ENCODE measurements at regions not wholly inside any gene's neighbourhood (a gene's known extent, or its start where the extent isn't known, plus 50 kb on each side); places are given as distances from the start of the nearest gene placed in this dataset.

DNA sequence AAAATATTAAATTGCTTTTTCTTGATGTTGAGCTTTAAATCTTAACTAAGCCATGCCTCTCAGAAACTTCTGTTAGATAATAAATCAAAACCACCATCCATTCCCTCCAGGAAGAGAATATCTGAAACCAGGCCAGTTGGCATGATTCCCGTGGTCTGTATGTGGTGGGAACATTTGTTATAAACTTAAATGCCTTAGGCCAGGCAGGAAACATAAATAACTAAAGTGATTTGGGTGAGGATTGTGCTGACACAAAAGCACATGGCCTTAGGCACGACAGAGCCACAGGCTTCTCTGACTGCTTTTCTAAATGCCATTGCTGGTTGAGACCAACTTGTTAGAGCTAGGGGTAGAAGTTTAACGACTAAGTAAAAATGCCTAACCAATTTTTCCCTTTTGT is 255.9 kb downstream of the GABRG2 start:
- Histone ChIP-seq H3K4me1 (ENCODE audit: control insufficient read depth, insufficient read depth, low read length, poor library complexity, severe bottlenecking) (no peaks in the 10 kb centered on the region), H3K27ac (ENCODE audit: low read depth, low read length, severe bottlenecking) (no peak overlapping the region)
- 56 to 80% methylated on average over 1 to 2 of the region's 3 CpGs for WGBS, 2 experiments (ENCODE audit: insufficient coverage in 2 of 2)

DNA sequence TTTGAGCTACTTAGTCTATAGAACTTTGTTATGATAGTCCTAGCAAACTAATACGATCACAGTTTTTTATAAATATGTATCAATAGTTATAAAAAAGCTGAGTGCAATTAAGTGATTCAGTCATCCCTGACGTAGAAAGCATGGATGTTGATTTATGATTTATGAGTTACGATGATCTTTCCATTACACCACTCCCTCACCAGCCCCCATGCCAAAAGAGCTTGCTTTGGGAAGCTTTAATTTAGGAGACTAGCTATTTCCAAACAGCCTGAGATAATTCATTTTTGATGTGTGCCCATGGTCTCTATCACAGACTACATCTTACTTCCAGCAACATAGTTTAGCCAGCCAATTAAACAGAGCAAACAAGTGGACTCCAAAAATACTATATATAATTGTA is 256.8 kb downstream of the GABRG2 start:
- Histone ChIP-seq H3K9me3 (ENCODE audit: control insufficient read depth, low read length) (no peaks in the 10 kb centered on the region), H3K4me1 (ENCODE audit: control insufficient read depth, insufficient read depth, low read length, poor library complexity, severe bottlenecking) (no peaks in the 10 kb centered on the region), H3K36me3 (ENCODE audit: control insufficient read depth, insufficient read depth, low read length) (no peaks in the 10 kb centered on the region), H3K27ac (ENCODE audit: low read depth, low read length, severe bottlenecking) (no peak overlapping the region), H3K4me3 (ENCODE audit: extremely low read depth, insufficient read depth, low read length, poor library complexity, severe bottlenecking) (no peak overlapping the region)
- no CpG with 5 or more reads among the region's 3 CpGs for WGBS, 2 experiments (ENCODE audit: insufficient coverage in 2 of 2)

More for the DNA sequence above, 255.9 kb downstream of the GABRG2 start:
- H3K36me3 ChIP-seq (ENCODE audit: control insufficient read depth, insufficient read depth, low read length) = no peaks in the 10 kb centered on the region
- H3K9me3 ChIP-seq (ENCODE audit: control insufficient read depth, low read length) = no peaks in the 10 kb centered on the region
- H3K4me3 ChIP-seq (ENCODE audit: extremely low read depth, insufficient read depth, low read length, poor library complexity, severe bottlenecking) = no peak overlapping the region

DNA sequence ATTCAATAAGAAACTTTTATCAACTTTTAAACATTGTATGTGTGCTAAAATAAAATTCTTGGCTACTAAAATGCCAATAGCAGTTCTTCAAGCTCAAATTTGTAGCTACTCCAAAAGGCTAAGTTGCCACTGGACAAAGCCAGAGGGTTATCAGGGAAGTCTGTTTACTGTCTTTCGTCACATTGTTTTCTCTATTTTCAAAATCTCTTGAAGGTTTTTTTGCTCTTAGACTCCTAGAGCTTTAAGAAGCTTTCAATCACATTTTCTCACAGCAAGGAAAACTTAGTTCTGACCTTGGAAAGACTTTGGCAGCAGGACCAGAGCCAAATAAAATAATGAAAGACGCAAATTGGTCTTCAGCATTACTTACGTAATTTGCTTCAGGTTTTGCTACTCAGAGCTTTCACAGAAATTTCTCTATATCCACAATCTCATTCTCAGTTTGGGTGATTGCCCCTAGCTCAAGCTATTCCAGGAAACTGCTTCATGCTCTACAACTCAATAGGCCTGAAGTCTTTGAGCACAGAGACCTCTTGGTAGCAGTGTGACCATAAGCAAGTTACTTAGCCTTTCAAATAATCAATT is 257.7 kb downstream of the GABRG2 start:
- Histone ChIP-seq H3K4me1 (ENCODE audit: control insufficient read depth, insufficient read depth, low read length, poor library complexity, severe bottlenecking) (no peaks in the 10 kb centered on the region), H3K27ac (ENCODE audit: low read depth, low read length, severe bottlenecking) (peak overlapping the region; percentile 70), H3K9me3 (ENCODE audit: control insufficient read depth, low read length) (no peaks in the 10 kb centered on the region), H3K4me3 (ENCODE audit: extremely low read depth, insufficient read depth, low read length, poor library complexity, severe bottlenecking) (no peak overlapping the region), H3K36me3 (ENCODE audit: control insufficient read depth, insufficient read depth, low read length) (no peaks in the 10 kb centered on the region)
- 96 to 100% methylated on average over 3 of the region's 3 CpGs for WGBS, 2 experiments (ENCODE audit: insufficient coverage in 2 of 2)

DNA sequence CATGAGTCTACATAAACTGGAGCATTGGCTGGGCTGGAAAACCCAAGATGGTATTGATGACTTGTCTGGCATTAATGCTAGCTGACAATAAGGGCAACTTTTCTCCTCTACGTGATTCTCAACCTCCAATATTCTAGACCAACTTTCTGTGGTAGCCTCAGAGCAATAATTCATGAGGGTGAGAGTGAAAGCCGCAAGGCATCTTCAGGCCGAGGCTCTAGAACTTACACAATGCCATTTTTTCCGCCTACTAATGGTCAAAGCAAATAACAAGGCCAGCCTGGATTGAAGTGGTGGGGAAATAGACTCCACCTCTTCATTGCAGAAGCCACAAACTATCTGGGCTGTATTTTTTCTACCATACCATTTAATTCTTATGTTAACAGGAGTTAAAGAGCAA is 267.4 kb downstream of the GABRG2 start:
- H3K4me3 ChIP-seq (ENCODE audit: extremely low read depth, insufficient read depth, low read length, poor library complexity, severe bottlenecking) = no peak overlapping the region

DNA sequence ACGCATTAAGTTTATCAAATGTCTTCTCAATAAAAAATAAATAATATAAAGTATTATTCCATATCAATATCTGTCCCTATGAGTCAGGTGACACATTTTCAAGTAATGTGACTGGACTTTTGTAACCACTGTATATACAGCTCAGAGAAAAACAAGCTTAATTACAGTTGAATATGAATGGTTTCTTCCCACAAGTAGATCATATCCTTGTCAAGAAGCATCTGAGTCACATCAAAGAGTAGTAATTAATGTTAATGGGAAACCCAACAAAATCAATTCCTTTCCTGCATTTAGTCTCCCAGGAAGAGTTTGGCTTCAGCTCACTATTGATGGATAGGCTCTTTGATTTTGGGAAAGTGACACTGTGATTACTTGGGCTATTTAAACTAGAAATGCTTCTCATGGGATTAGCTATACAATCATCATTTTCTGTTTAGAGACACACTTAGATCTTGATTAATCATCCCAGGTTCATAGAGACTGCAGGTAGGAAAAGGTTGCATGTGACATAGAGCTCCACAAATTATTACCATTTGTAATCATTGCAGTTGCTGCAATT is 292.9 kb downstream of the GABRG2 start:
- Histone ChIP-seq H3K4me3 (ENCODE audit: extremely low read depth, insufficient read depth, low read length, poor library complexity, severe bottlenecking) (no peak overlapping the region), H3K9me3 (ENCODE audit: control insufficient read depth, low read length) (no peaks in the 10 kb centered on the region), H3K27ac (ENCODE audit: low read depth, low read length, severe bottlenecking) (no peak overlapping the region), H3K4me1 (ENCODE audit: control insufficient read depth, insufficient read depth, low read length, poor library complexity, severe bottlenecking) (no peaks in the 10 kb centered on the region), H3K36me3 (ENCODE audit: control insufficient read depth, insufficient read depth, low read length) (no peaks in the 10 kb centered on the region)
- WGBS, 2 experiments (ENCODE audit: insufficient coverage in 2 of 2) = no CpG with 5 or more reads among the region's 1 CpG

More for the DNA sequence above, 267.4 kb downstream of the GABRG2 start:
- Histone ChIP-seq H3K27ac (ENCODE audit: low read depth, low read length, severe bottlenecking) (no peak overlapping the region), H3K36me3 (ENCODE audit: control insufficient read depth, insufficient read depth, low read length) (no peaks in the 10 kb centered on the region), H3K4me1 (ENCODE audit: control insufficient read depth, insufficient read depth, low read length, poor library complexity, severe bottlenecking) (no peaks in the 10 kb centered on the region), H3K9me3 (ENCODE audit: control insufficient read depth, low read length) (no peaks in the 10 kb centered on the region)
- 83 to 100% methylated on average over 1 of the region's 4 CpGs for WGBS, 2 experiments (ENCODE audit: insufficient coverage in 2 of 2)

DNA sequence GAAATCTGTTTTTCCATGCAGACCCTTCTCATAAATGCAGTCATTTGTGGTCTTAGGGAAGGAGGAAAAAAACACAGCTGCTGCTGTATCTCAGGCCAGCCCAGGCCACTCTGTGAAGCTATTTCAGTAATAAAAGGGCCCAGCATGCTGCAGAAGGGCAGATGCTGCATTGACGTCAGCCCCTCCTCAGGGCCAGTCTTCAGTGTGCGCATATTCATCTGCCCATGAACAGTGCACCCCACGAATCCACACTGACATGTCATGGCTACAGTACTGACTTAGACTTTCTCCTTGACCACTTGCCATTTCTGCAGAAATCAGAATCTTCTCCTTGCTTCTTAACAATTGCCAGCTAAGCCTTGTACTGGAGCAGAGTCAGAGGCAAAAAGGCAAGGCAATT is 304.7 kb downstream of the GABRG2 start:
- H3K4me3 ChIP-seq (ENCODE audit: extremely low read depth, insufficient read depth, low read length, poor library complexity, severe bottlenecking) = no peak overlapping the region
- H3K27ac ChIP-seq (ENCODE audit: low read depth, low read length, severe bottlenecking) = no peak overlapping the region
- 17 to 38% methylated on average over 1 to 3 of the region's 3 CpGs for whole genome bisulfite sequencing, 2 experiments (ENCODE audit: insufficient coverage in 2 of 2)
- H3K9me3 ChIP-seq (ENCODE audit: control insufficient read depth, low read length) = peaks cover 5% of the 10 kb centered on the region
- H3K36me3 ChIP-seq (ENCODE audit: control insufficient read depth, insufficient read depth, low read length) = no peaks in the 10 kb centered on the region
- H3K4me1 ChIP-seq (ENCODE audit: control insufficient read depth, insufficient read depth, low read length, poor library complexity, severe bottlenecking) = no peaks in the 10 kb centered on the region

DNA sequence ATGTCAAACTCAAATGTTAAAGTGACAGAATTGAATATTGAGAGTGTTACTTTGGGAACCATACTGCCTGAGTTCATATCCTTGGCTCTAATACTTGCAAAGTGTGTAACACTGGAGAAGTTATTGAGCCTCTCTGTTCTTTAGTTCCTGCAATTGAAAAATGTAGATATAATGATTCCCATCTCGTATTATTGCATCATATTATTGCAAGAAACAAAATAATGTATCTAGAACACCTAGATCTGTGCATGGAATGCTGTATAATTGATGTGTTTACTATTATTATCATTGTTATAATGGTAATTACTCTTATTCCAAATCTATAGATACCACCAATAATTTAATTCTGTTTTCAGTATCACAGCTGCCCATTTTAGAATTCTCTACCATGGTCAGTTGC is 310.3 kb downstream of the GABRG2 start:
- no peaks in the 10 kb centered on the region for H3K4me1 ChIP-seq (ENCODE audit: control insufficient read depth, insufficient read depth, low read length, poor library complexity, severe bottlenecking)
- H3K9me3 ChIP-seq (ENCODE audit: control insufficient read depth, low read length) = no peaks in the 10 kb centered on the region
- H3K27ac ChIP-seq (ENCODE audit: low read depth, low read length, severe bottlenecking) = no peak overlapping the region
- no CpG with 5 or more reads among the region's 1 CpG for WGBS, 2 experiments (ENCODE audit: insufficient coverage in 2 of 2)
- no peak overlapping the region for H3K4me3 ChIP-seq (ENCODE audit: extremely low read depth, insufficient read depth, low read length, poor library complexity, severe bottlenecking)
- no peaks in the 10 kb centered on the region for H3K36me3 ChIP-seq (ENCODE audit: control insufficient read depth, insufficient read depth, low read length)

DNA sequence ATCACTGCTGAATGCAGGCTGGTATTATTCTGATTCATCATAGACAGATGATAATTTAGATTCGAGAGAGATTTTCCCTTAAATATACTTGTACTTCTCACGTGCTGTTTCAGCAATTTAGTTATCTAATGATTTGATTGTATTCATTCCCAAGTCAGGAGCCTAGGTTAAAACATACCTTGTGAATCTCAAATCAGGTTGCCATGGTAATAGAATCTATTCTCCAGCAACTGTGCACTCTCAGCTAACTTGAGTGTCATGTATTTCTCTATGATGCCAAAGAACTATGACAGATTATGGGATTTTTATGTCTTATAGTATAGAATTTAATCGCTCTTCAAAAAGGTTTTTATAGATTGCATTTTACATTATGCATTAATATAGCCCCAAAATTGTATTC is 315.3 kb downstream of the GABRG2 start:
- no peaks in the 10 kb centered on the region for H3K36me3 ChIP-seq (ENCODE audit: control insufficient read depth, insufficient read depth, low read length)

DNA sequence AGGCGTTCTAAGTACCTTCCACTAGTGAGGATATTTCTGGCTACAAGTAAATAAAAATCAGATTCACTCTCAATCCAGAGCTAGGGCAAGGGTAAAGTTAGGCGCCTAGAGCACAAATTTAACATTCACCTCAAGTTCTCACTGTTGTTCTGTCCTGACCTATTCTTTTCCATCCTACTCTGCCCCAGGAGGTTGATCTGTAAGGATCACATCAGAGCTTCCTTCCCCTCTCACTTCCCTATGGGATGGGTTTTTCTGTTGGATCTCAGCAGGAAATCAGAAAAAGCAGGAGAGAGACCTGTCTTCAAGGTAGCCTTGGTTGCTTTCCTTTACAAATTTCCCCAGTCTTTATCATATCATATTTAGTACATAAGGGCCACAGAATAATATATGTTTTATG is 316.7 kb downstream of the GABRG2 start:
- no peak overlapping the region for H3K27ac ChIP-seq (ENCODE audit: low read depth, low read length, severe bottlenecking)
- no peak overlapping the region for H3K4me3 ChIP-seq (ENCODE audit: extremely low read depth, insufficient read depth, low read length, poor library complexity, severe bottlenecking)
- H3K9me3 ChIP-seq (ENCODE audit: control insufficient read depth, low read length) = no peaks in the 10 kb centered on the region
- H3K36me3 ChIP-seq (ENCODE audit: control insufficient read depth, insufficient read depth, low read length) = no peaks in the 10 kb centered on the region
- H3K4me1 ChIP-seq (ENCODE audit: control insufficient read depth, insufficient read depth, low read length, poor library complexity, severe bottlenecking) = no peaks in the 10 kb centered on the region
- WGBS, 2 experiments (ENCODE audit: insufficient coverage in 2 of 2) = 67 to 100% methylated on average over 1 of the region's 2 CpGs

More for the DNA sequence above, 315.3 kb downstream of the GABRG2 start:
- H3K27ac ChIP-seq (ENCODE audit: low read depth, low read length, severe bottlenecking) = no peak overlapping the region
- no CpG with 5 or more reads among the region's 3 CpGs for WGBS, 2 experiments (ENCODE audit: insufficient coverage in 2 of 2)
- no peaks in the 10 kb centered on the region for H3K9me3 ChIP-seq (ENCODE audit: control insufficient read depth, low read length)
- no peaks in the 10 kb centered on the region for H3K4me1 ChIP-seq (ENCODE audit: control insufficient read depth, insufficient read depth, low read length, poor library complexity, severe bottlenecking)
- no peak overlapping the region for H3K4me3 ChIP-seq (ENCODE audit: extremely low read depth, insufficient read depth, low read length, poor library complexity, severe bottlenecking)

DNA sequence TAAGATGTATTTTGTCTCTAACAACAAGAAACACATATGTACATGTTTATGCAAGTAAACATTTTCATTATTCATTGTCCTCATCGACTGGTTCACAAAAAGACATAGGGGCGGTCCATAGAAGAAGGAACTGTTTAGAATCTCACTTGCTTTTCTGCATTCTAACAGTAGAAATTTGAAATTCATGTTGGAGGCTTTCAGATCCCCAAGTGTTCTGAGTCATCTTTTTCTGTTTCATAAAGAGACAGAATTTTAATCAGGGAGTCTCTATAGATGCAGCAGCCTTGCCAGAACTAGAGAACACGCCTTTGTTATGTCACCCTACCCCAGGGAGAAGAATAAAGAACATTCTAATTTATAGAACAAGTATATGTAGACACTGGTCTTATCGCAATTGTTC is 324.3 kb downstream of the GABRG2 start:
- WGBS, 2 experiments (ENCODE audit: insufficient coverage in 2 of 2) = no CpG with 5 or more reads among the region's 4 CpGs
- Histone ChIP-seq H3K9me3 (ENCODE audit: control insufficient read depth, low read length) (no peaks in the 10 kb centered on the region), H3K4me3 (ENCODE audit: extremely low read depth, insufficient read depth, low read length, poor library complexity, severe bottlenecking) (no peak overlapping the region), H3K36me3 (ENCODE audit: control insufficient read depth, insufficient read depth, low read length) (no peaks in the 10 kb centered on the region), H3K4me1 (ENCODE audit: control insufficient read depth, insufficient read depth, low read length, poor library complexity, severe bottlenecking) (no peaks in the 10 kb centered on the region), H3K27ac (ENCODE audit: low read depth, low read length, severe bottlenecking) (no peak overlapping the region)

DNA sequence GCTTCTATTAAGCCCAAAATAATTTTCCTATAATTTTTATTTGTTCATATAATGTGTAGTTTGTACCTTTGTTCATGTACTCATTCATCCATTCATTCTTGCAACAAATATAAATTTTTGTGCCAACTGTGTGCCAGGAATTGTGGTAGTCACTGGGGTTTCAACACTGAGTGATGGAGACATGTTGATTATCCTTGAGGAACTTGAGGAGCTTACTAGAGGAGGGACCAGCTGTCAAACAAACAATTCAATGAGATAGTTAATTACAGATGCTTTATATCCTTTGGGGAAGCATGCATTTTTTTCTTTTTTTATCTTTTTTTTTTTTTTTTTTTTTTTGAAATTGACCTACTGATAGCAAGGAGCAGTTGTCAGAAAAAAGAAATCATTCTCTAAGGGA is 324.8 kb downstream of the GABRG2 start:
- Histone ChIP-seq H3K9me3 (ENCODE audit: control insufficient read depth, low read length) (no peaks in the 10 kb centered on the region), H3K36me3 (ENCODE audit: control insufficient read depth, insufficient read depth, low read length) (no peaks in the 10 kb centered on the region), H3K27ac (ENCODE audit: low read depth, low read length, severe bottlenecking) (no peak overlapping the region), H3K4me3 (ENCODE audit: extremely low read depth, insufficient read depth, low read length, poor library complexity, severe bottlenecking) (no peak overlapping the region), H3K4me1 (ENCODE audit: control insufficient read depth, insufficient read depth, low read length, poor library complexity, severe bottlenecking) (no peaks in the 10 kb centered on the region)

Measured in mesodermal cell (in vitro differentiated cells).